Gastroesophageal sphincter (tissue), 4 donors: ENCODE measurements at regions not wholly inside any gene's neighbourhood (a gene's known extent, or its start where the extent isn't known, plus 50 kb on each side); places are given as distances from the start of the nearest gene placed in this dataset.

Experiments used
- ATAC-seq: fragments of 150-250 bp; one replicate; pipeline ENCODE4 v1.9.1; 2016; ENCODE audit warnings: mild to moderate bottlenecking, moderate library complexity
- H3K27ac ChIP-seq, 4 donors: fragments of 200-600 bp; sonication (generic) in 3 of 4; 1 replicate in 3 of 4; 2 replicates in 1 of 4; pipeline ENCODE4 v1.5.1; 2016 to 2019
- H3K27me3 ChIP-seq: fragments of 200-600 bp; sonication (generic); one replicate; pipeline ENCODE4 v1.5.1; 2019
- H3K36me3 ChIP-seq, 2 donors: fragments of 200-600 bp; sonication (generic); one replicate each; pipeline ENCODE4 v1.5.1; 2019; ENCODE audit warnings: control low read depth in 1 of 2
- H3K4me1 ChIP-seq, 3 donors: fragments of 200-600 bp; sonication (generic); 1 replicate in 2 of 3; 2 replicates in 1 of 3; pipeline ENCODE4 v1.5.1; 2016 to 2019; ENCODE audit warnings: control low read depth in 2 of 3
- H3K4me3 ChIP-seq, 2 donors: fragments of 200-600 bp; sonication (generic); one replicate each; pipeline ENCODE4 v1.5.1; 2019; ENCODE audit warnings: mild to moderate bottlenecking in 1 of 2, moderate library complexity in 1 of 2
- H3K9me3 ChIP-seq, 3 donors: fragments of 200-600 bp; sonication (generic); one replicate each; pipeline ENCODE4 v1.5.1; 2017 to 2019; ENCODE audit warnings: control low read depth in 2 of 3
- CTCF ChIP-seq, 4 experiments: fragments of 200-600 bp in 2 of 4; fragments of 450-650 bp in 2 of 4; sonication (generic) in 1 of 4; IDR thresholded peaks; one replicate each; pipeline ENCODE4 v1.5.1; 2017 to 2019; ENCODE audit warnings: antibody characterized with exemption in 4 of 4, mild to moderate bottlenecking in 2 of 4, moderate library complexity in 2 of 4
- EP300 ChIP-seq: sonication (generic); formaldehyde crosslinking; IDR thresholded peaks from one replicate; pipeline ENCODE4 v1.6.1; 2017; ENCODE audit warnings: antibody characterized with exemption, mild to moderate bottlenecking
- POLR2A ChIP-seq, 2 donors: fragments of 450-650 bp; IDR thresholded peaks; one replicate each; pipeline ENCODE4 v1.6.1; 2017; ENCODE audit warnings: antibody characterized with exemption in 2 of 2, mild to moderate bottlenecking in 2 of 2, moderate library complexity in 1 of 2
- POLR2AphosphoS5 ChIP-seq: sonication (generic); formaldehyde crosslinking; IDR thresholded peaks from one replicate; pipeline ENCODE4 v1.6.1; 2017; ENCODE audit warnings: antibody characterized with exemption
- WGBS, 2 donors: methylation state at CpG; one replicate each; pipeline ENCODE4 v1.1.5; 2018; ENCODE audit warnings: low coverage in 1 of 2; 5-methylcytosine and 5-hydroxymethylcytosine counted together

GRCh38 chr4:26132858-26133257 lies 188.0 kb upstream of the RBPJ start:
- WGBS, 2 donors = 84 to 89% methylated on average over 5 of the region's 6 CpGs
- no peak overlapping the region for H3K4me3 ChIP-seq
- H3K27me3 ChIP-seq = no peaks in the 10 kb centered on the region
- no peaks in the 10 kb centered on the region for H3K9me3 ChIP-seq
- no peak overlapping the region for H3K27ac ChIP-seq
- no peak for ATAC-seq
- no peaks in the 10 kb centered on the region for H3K36me3 ChIP-seq
- H3K4me1 ChIP-seq = no peaks in the 10 kb centered on the region
- TF ChIP-seq EP300 (no peak), POLR2A (IDR thresholded peaks at IDR 0.05) (no peak), POLR2AphosphoS5 (no peak), CTCF (IDR thresholded peaks at IDR 0.05) (no peak)

- H3K27ac ChIP-seq = no peak overlapping the region
- TF ChIP-seq POLR2A (IDR thresholded peaks at IDR 0.05) = no peak
- TF ChIP-seq EP300 = no peak
- no peak for TF ChIP-seq POLR2AphosphoS5
- no peak for TF ChIP-seq CTCF (IDR thresholded peaks at IDR 0.05)
- H3K4me1 ChIP-seq = no peaks in the 10 kb centered on the region
- no peak for ATAC-seq
- H3K9me3 ChIP-seq = no peaks in the 10 kb centered on the region
- H3K27me3 ChIP-seq = no peaks in the 10 kb centered on the region
- WGBS, 2 donors = 79 to 92% methylated on average over 2 of the region's 2 CpGs
- no peak overlapping the region for H3K4me3 ChIP-seq
- no peaks in the 10 kb centered on the region for H3K36me3 ChIP-seq
Observed at GRCh38 chr4:26133840-26134239, 187.0 kb upstream of the RBPJ start.

DNA sequence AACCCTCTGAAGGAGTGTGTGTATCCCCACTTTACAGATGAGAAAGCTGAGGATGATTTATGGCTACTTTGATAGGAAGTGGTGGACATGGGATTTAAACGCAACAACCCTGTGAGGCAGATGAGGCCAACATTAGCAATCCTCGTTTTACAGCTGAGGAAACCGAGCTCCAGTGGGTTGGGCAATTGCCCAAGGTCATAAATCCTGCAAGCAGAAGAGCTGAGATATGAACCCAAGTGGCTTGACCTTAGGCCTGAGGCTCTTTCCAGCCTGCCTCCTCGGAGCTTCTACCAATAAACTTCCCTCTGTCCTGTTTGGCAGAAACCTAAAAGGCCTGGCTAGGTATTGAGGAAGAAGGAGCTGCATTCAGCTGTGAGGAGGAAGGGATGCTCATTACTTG lies 185.5 kb upstream of the RBPJ start:
- Histone ChIP-seq H3K4me3 (no peak overlapping the region), H3K27ac (no peak overlapping the region), H3K9me3 (no peaks in the 10 kb centered on the region), H3K27me3 (no peaks in the 10 kb centered on the region), H3K4me1 (no peaks in the 10 kb centered on the region), H3K36me3 (no peaks in the 10 kb centered on the region)
- TF ChIP-seq EP300 (no peak), POLR2AphosphoS5 (no peak), POLR2A (IDR thresholded peaks at IDR 0.05) (no peak), CTCF (IDR thresholded peaks at IDR 0.05) (no peak)
- 60 to 92% methylated on average over 1 to 3 of the region's 4 CpGs for WGBS, 2 donors
- ATAC-seq = no peak

DNA sequence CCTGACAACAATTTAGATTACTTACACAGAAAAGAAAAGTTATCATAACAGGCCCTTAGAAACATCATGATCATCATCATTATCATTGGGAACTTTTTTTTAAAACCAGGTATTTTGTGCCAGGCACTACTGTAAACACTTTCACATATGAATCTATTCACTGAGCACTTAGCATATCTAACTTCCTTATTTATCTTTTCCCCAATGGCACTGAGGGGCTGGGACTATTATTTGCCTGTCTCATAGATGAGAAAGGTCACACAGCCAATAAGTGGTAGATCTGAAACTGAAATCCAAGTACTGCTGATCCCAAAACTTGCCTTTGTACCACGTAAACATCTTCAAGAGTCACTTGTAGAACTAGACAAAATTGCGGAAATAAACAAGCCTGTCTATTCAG lies 184.2 kb upstream of the RBPJ start:
- WGBS, 2 donors = 93% methylated on average over 2 of the region's 2 CpGs; no CpG with 5 or more reads in 1 of the 2 donors
- Histone ChIP-seq H3K9me3 (no peaks in the 10 kb centered on the region), H3K36me3 (no peaks in the 10 kb centered on the region), H3K27me3 (no peaks in the 10 kb centered on the region), H3K27ac (no peak overlapping the region), H3K4me3 (no peak overlapping the region), H3K4me1 (no peaks in the 10 kb centered on the region)
- ATAC-seq = no peak
- TF ChIP-seq POLR2A (IDR thresholded peaks at IDR 0.05) (no peak), CTCF (IDR thresholded peaks at IDR 0.05) (no peak), POLR2AphosphoS5 (no peak), EP300 (no peak)

DNA sequence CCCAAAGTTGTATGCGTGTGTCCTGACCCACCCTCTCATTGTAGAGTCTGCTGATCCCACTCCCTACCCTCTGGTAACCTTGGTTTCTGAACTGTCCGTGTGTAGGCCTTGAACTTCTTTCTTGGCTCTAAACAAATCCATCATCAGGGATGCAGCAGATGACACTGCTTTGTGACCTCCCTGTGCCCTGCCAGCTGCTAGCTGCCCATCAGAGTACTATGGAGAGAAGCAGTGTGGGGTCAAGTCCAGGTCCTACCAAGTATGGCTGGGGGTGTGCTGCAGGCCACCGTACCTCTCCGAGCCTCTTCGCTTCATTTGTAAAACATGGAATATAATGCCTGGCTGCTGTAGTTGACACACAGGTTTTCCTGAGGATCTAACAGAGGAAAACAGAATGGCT lies 183.5 kb upstream of the RBPJ start:
- no peak for ATAC-seq
- TF ChIP-seq POLR2A (IDR thresholded peaks at IDR 0.05) = no peak
- no peak for TF ChIP-seq CTCF (IDR thresholded peaks at IDR 0.05)
- no peak for TF ChIP-seq EP300
- no peak for TF ChIP-seq POLR2AphosphoS5

More for the DNA sequence above, 183.5 kb upstream of the RBPJ start:
- no peaks in the 10 kb centered on the region for H3K9me3 ChIP-seq
- H3K27me3 ChIP-seq = no peaks in the 10 kb centered on the region
- WGBS, 2 donors = 90 to 100% methylated on average over 2 of the region's 5 CpGs
- H3K4me3 ChIP-seq = no peak overlapping the region
- H3K4me1 ChIP-seq = no peaks in the 10 kb centered on the region
- no peak overlapping the region for H3K27ac ChIP-seq
- H3K36me3 ChIP-seq = no peaks in the 10 kb centered on the region
